HG03095 (cell line): ENCODE measurements at regions not wholly inside any gene's neighbourhood (a gene's known extent, or its start where the extent isn't known, plus 50 kb on each side); places are given as distances from the start of the nearest gene placed in this dataset.

Source experiments
- ATAC-seq: cut with Tn5 transposase; IDR thresholded peaks from one replicate; pipeline ENCODE4 v1.9.1; 2021; ENCODE audit warnings: moderate library complexity; ENCODE audit not compliant: unreplicated experiment

DNA sequence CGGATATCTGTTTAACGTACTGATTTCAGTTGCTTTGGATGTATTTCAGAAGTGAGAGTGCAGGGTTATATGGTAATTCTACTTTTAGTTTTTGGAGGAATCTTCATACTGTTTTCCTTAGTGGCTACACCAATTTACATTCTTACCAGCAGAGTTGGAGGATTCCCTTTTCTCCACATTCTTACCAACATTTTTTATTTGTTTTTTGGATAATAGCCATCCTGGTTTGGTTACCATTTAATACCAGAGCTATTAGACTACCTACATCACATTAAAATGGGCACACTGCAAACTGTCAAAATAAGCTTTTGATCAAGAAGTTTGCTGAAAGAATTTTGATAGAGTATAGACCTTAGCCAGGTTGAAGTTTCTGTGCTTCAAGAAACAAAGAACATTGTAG, 217.2 kb upstream of the CFAP20DC start:
- no peak for ATAC-seq

- ATAC-seq, result no peak
Measured at GRCh38 chr3:59266551-59266950, 216.7 kb upstream of the CFAP20DC start.

DNA sequence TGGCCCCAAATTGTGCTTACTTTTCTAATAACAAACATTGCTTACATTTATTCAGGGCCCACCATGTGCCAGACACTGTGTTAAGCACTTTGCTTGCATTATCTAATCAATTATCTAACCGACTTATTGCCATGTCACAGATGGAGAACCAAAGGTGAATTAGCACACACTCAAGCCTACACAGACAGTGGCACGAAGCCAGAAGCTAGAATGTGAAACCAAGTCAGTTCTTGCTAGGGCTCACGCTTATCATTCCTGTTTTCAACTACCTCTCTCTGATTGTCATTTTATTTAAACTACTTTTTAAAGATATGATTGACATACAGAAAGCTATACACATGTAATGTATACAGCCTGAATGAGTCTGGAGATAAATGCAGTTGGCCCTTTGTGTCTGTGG, 215.7 kb upstream of the CFAP20DC start:
- no peak for ATAC-seq

DNA sequence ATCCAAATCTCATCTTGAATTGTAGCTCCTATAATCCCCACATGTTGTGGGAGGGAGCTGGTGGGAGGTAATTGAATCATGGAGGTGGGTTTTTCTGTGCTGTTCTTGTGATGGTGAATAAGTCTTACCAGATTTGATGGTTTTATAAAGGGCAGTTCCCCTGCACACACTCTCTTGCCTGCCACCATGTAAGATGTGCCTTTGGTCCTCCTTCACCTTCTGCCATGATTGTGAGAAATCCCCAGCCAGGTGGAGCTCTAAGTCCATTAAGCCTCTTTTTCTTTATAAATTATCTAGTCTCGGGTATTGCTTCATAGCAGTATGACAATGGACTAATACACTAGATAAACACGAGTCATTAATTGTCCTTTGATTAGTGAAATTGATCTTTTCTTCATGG, 214.5 kb upstream of the CFAP20DC start:
- no peak for ATAC-seq

DNA sequence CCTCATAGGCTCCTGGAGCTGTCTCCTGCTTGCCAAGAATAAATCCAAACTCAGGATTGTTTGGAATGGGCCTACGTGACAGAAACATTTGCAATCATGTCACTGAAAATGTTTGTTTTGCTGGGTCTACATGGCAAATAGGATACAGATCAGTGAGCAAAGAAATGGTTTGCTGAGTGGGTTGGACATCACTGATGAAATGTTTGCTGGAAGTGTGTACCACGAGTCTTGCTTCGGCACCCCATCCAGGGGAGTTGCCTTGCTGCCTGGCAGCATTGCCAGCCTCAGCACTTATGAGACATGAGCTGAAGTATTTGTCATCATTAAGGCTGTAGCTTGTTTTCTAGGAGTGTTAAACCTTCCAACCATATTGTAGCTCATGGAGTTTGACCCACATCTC, 213.3 kb upstream of the CFAP20DC start:
- no peak for ATAC-seq

DNA sequence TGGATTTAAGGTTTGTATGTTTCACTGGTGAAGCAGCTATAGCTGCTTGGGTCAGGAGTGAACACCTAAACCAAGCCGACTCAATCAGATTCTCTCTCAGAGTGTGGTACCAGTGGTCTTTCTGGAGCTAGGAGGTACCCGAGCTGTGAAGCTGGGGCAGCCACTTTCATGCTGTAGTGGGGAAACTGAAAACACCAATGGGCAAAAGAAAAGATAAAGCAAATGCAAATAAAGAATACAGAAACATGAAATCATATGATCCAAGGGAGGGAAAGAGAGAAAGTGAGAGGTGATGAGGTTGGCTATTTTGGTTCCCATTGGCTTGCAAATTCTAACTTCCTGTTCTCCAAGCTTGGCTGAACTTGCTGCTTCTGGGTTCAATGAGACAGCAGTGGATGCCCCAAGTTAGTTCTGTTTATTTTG, 212.3 kb upstream of the CFAP20DC start:
- ATAC-seq, result peak; percentile 89

DNA sequence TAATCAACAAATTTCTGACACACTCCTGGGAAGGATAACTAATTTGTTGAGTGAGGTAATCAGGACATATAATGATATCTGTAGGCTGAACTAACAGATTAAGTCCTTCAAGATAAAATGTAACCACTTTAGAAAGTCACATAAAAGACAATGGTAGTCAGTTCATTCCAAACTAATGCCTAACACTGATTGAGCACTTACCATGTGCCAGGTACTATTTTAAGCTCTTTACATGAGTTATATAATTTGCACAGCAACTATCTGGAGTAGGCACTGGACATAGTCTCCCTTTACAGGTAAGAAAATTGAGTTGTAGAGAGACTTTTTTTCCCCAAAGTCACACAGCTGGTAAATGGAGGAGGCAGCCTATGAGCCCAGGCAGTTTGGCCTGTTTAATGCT, 211.2 kb upstream of the CFAP20DC start:
- ATAC-seq, result no peak

GRCh38 chr3:59258550-59259260, 208.9 kb upstream of the CFAP20DC start:
- no peak for ATAC-seq

GRCh38 chr3:59257506-59257905, 207.7 kb upstream of the CFAP20DC start:
- no peak for ATAC-seq

- ATAC-seq, result no peak
Measured at GRCh38 chr3:59256230-59256629, 206.4 kb upstream of the CFAP20DC start.

DNA sequence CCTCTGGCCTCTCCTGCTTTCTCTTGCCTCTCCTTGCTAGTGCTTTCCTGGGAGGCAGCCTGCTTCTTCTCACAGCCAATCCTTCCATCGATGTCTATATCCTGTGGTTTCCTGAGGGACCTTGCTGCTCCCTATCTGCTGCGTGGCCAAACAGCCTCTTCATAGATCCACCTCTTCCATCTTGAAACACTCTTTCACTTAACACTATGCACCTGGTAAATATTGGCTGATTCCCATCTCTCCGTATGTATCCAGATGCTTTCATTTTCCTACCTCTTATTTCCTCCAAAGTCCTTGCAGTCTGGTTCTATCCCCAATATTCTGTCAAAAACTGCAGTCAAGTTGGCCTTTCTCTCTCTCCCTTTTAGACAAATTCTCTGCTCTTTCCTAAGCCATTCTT, 205.2 kb upstream of the CFAP20DC start:
- no peak for ATAC-seq

DNA sequence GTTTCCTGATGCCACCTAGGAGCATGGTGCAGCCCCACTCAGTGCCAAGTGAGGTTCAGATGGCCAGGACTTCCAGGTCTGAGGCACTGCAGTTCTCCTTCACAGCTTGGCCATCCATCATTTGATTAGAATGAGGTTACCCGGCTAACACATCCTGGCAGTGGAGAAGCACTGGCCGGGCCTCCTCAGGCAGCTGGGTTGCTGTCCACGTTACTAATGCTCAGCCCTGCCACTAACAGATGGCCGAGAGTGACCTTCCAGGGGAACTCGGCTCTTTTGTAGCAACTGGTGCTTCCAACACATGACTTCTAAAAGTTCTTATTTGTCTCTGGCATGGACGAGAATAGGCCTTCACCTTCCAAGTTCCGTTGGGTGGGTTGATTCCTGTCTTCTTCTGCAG, 204.6 kb upstream of the CFAP20DC start:
- ATAC-seq, result no peak

DNA sequence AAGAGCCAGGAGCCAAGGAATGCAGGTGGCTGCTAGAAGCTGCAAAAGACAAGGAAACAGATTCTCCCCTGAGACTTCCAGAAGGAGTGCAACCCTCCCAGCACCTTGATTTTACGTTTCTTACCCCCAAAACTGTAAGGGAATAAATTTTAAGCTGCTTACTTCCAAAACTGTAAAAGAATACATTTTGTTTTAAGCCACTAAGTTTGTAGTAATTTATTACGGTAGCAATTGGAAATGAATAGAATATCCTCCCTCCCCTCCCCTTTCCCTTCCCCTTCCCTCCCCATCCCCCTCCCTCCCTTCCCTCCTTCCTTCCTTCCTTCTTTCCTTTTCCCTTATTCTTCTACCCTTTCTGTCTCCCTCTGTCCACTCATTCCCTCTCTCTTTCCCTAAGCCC, 203.7 kb upstream of the CFAP20DC start:
- ATAC-seq, result no peak

GRCh38 chr3:59251869-59252268, 202.0 kb upstream of the CFAP20DC start:
- no peak for ATAC-seq

- no peak for ATAC-seq
Measured at GRCh38 chr3:59250600-59250999, 200.8 kb upstream of the CFAP20DC start.

- no peak for ATAC-seq
Measured at GRCh38 chr3:59249698-59250361, 200.0 kb upstream of the CFAP20DC start.

DNA sequence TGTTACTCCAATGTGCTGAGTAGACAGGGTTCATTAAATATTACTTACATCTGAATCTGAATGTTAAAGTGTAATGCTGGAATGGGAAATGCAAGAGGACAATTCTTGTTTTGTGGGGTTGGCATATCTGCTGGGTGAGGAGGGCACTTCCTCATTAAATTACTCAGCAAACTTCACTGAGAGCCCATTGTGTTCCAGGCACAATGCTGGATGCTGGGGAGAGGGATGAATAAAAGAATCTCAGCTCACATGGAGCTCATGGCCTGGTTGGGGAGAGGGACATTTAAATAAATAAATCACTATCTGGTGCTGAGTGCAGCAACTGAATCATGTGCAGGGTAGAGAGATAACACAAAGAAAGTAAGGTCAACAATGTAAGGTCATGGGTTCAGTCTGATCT, 199.2 kb upstream of the CFAP20DC start:
- ATAC-seq, result no peak

GRCh38 chr3:59247402-59247841, 197.6 kb upstream of the CFAP20DC start:
- ATAC-seq, result peak; percentile 58

GRCh38 chr3:59246719-59247401, 197.0 kb upstream of the CFAP20DC start:
- peak; percentile 48 for ATAC-seq

DNA sequence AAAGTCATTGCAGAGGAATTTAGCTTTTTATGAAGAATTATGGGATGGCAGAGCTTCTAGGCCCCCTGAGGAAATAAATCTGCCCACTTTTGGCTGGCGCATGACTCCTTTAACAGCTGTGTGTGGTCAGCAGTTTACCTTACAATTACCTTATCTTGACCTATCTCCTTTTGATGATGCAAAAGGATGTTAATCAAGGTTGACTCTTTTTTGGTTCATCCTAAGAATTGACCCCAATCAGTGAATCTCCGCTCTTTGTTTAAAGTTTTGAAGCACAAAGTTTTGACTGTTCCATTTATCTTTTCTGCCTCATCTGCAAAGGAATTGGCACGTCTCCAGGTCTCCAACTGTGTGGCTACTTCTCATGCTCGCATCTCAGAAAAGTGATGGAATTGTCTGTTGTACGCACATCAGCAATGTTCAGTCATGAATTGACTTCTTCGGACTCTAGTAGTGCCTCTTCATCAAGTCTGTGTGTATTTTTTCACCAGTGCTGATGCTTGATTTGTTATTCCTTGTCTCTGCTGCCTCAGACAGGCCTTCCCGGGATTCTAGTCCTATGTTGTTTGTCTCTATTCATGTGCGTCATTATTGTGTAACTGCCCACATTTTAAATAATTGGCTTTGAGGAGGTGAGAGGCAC, 196.2 kb upstream of the CFAP20DC start:
- ATAC-seq, result no peak

- ATAC-seq, result no peak
Measured at GRCh38 chr3:59245300-59245858, 195.6 kb upstream of the CFAP20DC start.
